Stimulated activated naive B cell treated with anti-CD40 and anti-IgM and Interleukin-4, amounts not matched to agents 10 μg/mL and 1 μg/mL and 100 μg/mL, for 72 hours (primary cell): ENCODE measurements at regions not wholly inside any gene's neighbourhood (a gene's known extent, or its start where the extent isn't known, plus 50 kb on each side); places are given as distances from the start of the nearest gene placed in this dataset.

Source experiments
- ATAC-seq, 2 donors: fragments of 150-1000 bp; cut with Tn5 transposase; replicated peaks; 2 replicates each; pipeline ENCODE4 v1.10.0; 2021; ENCODE audit warnings: moderate library complexity in 1 of 2
- DNase-seq: peaks from one replicate; pipeline ENCODE4 v3.0.0; 2021
- H3K27ac Mint-ChIP-seq: one replicate; pipeline ENCODE4 v1.8.0; 2022; ENCODE audit warnings: mild to moderate bottlenecking, mixed read lengths
- H3K27me3 Mint-ChIP-seq, 2 donors: one replicate each; pipeline ENCODE4 v1.8.0; 2022; ENCODE audit warnings: mixed read lengths in 2 of 2
- H3K36me3 Mint-ChIP-seq, 2 donors: one replicate each; pipeline ENCODE4 v1.8.0; 2022; ENCODE audit warnings: mixed read lengths in 2 of 2, mild to moderate bottlenecking in 1 of 2
- H3K4me1 Mint-ChIP-seq, 2 donors: one replicate each; pipeline ENCODE4 v1.8.0; 2022; ENCODE audit warnings: mixed read lengths in 2 of 2, mild to moderate bottlenecking in 1 of 2
- H3K4me3 Mint-ChIP-seq, 2 donors: one replicate each; pipeline ENCODE4 v1.8.0; 2022; ENCODE audit warnings: mild to moderate bottlenecking in 2 of 2, mixed read lengths in 2 of 2, moderate library complexity in 1 of 2
- H3K9me3 Mint-ChIP-seq, 2 donors: one replicate each; pipeline ENCODE4 v1.8.0; 2022; ENCODE audit warnings: mixed read lengths in 2 of 2, mild to moderate bottlenecking in 1 of 2

DNA sequence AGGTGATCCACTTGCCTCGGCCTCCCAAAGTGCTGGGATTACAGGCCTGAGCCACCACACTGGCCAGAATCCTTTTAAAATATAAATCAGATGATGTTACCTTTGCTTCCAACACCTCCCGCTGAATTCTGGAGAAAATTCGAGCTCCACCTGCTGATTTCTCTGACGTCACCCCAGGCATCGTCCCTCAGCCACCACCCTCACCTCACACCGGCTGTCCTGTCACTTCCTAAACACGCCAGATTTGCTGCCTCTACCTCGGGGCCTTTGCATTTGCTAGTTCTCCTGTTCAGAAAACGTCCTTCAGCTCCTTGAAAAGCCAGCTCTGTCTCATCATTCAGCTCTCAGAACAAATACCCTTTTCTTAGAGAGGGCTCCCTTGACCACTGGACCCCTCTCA lies 57.9 kb downstream of the FBXO2 start:
- DNase-seq (no peak), ATAC-seq (no peak)
- Mint-ChIP-seq H3K27ac (no peak overlapping the region), H3K9me3 (no peaks in the 10 kb centered on the region), H3K4me1 (no peaks in the 10 kb centered on the region), H3K4me3 (no peak overlapping the region), H3K27me3 (peaks cover 25 to 52% of the 10 kb centered on the region in 2 donors), H3K36me3 (no peaks in the 10 kb centered on the region)

DNA sequence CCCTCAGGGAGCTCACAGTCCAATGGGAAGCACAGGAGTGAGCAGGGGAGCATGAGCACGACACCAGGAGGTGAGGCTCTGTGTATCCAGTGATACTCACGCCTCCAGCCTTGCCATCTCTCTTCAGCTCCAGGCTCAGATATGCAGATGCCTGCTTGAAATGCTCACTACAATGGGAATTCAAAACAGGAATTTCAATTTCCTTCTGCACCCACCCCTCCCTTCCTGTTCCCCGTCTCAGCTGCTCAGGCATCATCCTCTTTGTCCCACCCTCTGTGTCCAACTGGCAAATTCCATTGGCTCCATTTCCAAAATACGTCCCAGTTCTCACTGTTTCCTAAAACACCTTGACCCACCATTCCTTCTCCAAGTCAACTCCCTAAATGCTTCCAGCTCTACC lies 58.9 kb downstream of the FBXO2 start:
- no peak for DNase-seq
- Mint-ChIP-seq H3K9me3 (no peaks in the 10 kb centered on the region), H3K4me1 (no peaks in the 10 kb centered on the region), H3K27me3 (peaks cover 26 to 47% of the 10 kb centered on the region in 2 donors), H3K36me3 (no peaks in the 10 kb centered on the region), H3K4me3 (no peak overlapping the region), H3K27ac (no peak overlapping the region)
- ATAC-seq: no peak

DNA sequence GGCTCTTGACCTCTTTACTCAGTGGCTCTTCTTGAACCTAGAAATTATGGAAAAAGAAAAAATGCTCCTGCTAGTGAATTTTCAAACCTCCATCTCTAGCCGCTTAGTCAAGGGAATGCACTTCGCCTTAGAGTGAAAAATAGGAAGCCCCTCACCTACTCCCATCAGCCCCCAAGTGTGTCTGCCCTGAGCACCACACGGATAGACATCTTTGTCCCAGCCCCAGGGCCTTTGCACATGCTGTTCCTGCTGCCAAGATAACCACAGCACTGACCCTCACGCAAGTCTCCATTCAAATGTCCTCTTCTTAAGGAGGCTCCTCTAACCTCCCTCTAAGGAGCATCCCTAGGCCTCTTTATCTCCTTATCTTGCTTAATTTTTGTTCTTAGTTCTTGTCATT lies 59.6 kb downstream of the FBXO2 start:
- Mint-ChIP-seq H3K36me3 (no peaks in the 10 kb centered on the region), H3K4me1 (no peaks in the 10 kb centered on the region), H3K9me3 (no peaks in the 10 kb centered on the region), H3K27me3 (peaks cover 30 to 50% of the 10 kb centered on the region in 2 donors), H3K4me3 (no peak overlapping the region), H3K27ac (no peak overlapping the region)
- DNase-seq (no peak), ATAC-seq (no peak)

DNA sequence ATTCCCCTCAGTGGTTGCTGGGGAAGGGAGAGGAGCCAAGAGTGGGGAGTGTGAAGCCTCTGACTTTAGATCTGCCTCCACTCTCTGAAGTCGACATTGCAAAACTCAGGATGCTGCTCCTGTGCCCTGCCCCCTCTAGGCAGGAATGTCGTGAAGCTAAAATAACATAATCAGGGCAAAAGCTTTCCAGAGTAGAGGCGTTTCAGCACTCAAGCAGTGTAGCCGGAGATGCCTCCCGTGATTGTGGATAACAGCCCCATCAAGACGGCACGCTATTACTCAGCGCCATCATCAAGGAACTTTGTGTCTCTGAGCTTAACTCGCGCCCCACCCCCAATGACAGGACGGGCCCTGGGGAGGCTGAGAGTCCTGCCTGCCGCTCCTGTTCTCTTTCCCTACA lies 60.0 kb downstream of the FBXO2 start:
- DNase-seq (no peak), ATAC-seq (no peak)
- Mint-ChIP-seq H3K36me3 (no peaks in the 10 kb centered on the region), H3K4me3 (no peak overlapping the region), H3K9me3 (no peaks in the 10 kb centered on the region), H3K27me3 (peaks cover 28 to 46% of the 10 kb centered on the region in 2 donors), H3K27ac (no peak overlapping the region), H3K4me1 (no peaks in the 10 kb centered on the region)

DNA sequence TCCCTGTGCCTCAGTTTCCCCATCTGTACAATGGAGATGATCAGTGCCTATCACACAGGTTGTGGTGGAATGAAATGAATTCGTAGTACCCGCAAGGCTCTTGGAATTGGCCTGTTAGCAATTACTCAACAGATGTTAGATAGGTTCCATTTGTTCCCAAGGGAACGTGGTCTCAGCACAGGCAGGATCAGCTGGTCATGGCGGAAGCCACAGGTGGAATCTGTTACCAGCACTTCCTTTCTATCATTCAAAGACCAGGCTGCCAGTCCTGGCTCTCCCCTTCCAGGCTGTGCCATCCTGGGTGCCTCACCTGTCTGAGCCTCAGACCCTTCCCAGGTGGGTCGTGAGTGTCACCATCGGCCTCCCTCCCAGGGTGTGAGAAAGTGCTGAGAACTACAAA lies 61.5 kb downstream of the FBXO2 start:
- Mint-ChIP-seq H3K27ac (no peak overlapping the region), H3K9me3 (peaks cover 0 to 2% of the 10 kb centered on the region in 2 donors), H3K4me3 (no peak overlapping the region), H3K4me1 (no peaks in the 10 kb centered on the region), H3K27me3 (peaks cover 28 to 45% of the 10 kb centered on the region in 2 donors), H3K36me3 (no peaks in the 10 kb centered on the region)
- ATAC-seq (no peak), DNase-seq (no peak)

DNA sequence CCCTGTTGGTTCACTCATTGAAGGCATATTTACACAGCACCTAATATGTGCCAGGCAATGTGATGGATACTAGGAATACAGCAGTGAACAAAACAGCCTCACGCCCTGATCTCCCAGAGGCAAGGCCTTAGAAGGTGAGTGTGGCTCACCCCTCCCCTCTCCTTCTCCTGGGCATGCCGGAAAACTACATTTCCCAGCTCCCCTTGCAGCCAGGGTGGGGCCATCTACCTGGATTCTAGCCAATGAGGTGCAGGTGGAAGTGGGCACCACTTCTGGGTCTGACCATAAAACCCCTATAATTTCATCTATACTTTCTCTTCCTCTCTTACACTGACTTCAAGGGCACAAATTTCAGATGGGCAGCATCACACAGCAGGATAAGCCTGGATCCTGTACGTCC lies 63.8 kb downstream of the FBXO2 start:
- peaks cover 19 to 33% of the 10 kb centered on the region in 2 donors for H3K27me3 Mint-ChIP-seq
- no peaks in the 10 kb centered on the region for H3K4me1 Mint-ChIP-seq
- no peak overlapping the region for H3K4me3 Mint-ChIP-seq
- DNase-seq (no peak), ATAC-seq (peak; percentile 33 to 51)
- H3K27ac Mint-ChIP-seq: no peak overlapping the region
- H3K36me3 Mint-ChIP-seq: no peaks in the 10 kb centered on the region
- H3K9me3 Mint-ChIP-seq: peaks cover 0 to 3% of the 10 kb centered on the region in 2 donors
